Endometrial microvascular endothelial cells (primary cell): ENCODE measurements at regions not wholly inside any gene's neighbourhood (a gene's known extent, or its start where the extent isn't known, plus 50 kb on each side); places are given as distances from the start of the nearest gene placed in this dataset.

Experiments used
- in situ Hi-C: cut with HindIII; loops from 2 replicates; pipeline ENCODE4 v1.10.0; 2017; ENCODE audit warnings: low sequenced_read_pairs, low pct_unique_long_range_greater_than_20kb; ENCODE audit errors: inconsistent ontology term

GRCh38 chr7:18225067-18225466 is 197.4 kb upstream of the PRPS1L1 start:
- in situ Hi-C loops = no loop called here

- in situ Hi-C loops = no loop called here
Observed at GRCh38 chr7:18226598-18226997, 199.0 kb upstream of the PRPS1L1 start.

GRCh38 chr7:18228686-18229085 is 201.0 kb upstream of the PRPS1L1 start:
- in situ Hi-C loops = no loop called here

- in situ Hi-C loops = no loop called here
Observed at GRCh38 chr7:18230271-18230670, 202.6 kb upstream of the PRPS1L1 start.

GRCh38 chr7:18231854-18232253 is 204.2 kb upstream of the PRPS1L1 start:
- in situ Hi-C loops = no loop called here

- in situ Hi-C loops = no loop called here
Observed at GRCh38 chr7:18234519-18234918, 206.9 kb upstream of the PRPS1L1 start.

GRCh38 chr7:18235819-18236218 is 208.2 kb upstream of the PRPS1L1 start:
- in situ Hi-C loops = no loop called here

- in situ Hi-C loops = no loop called here
Observed at GRCh38 chr7:18239212-18239611, 211.6 kb upstream of the PRPS1L1 start.

GRCh38 chr7:18241543-18242231 is 214.0 kb upstream of the PRPS1L1 start:
- in situ Hi-C loops = no loop called here

- in situ Hi-C loops = no loop called here
Observed at GRCh38 chr7:18243731-18244130, 216.1 kb upstream of the PRPS1L1 start.

GRCh38 chr7:18250133-18250532 is 222.5 kb upstream of the PRPS1L1 start:
- in situ Hi-C loops = no loop called here

GRCh38 chr7:18257711-18258110 is 230.1 kb upstream of the PRPS1L1 start:
- in situ Hi-C loops = no loop called here

GRCh38 chr7:18262058-18262457 is 233.5 kb upstream of the HDAC9 start:
- in situ Hi-C loops = no loop called here

GRCh38 chr7:18265611-18266281 is 229.8 kb upstream of the HDAC9 start:
- in situ Hi-C loops = no loop called here

GRCh38 chr7:18268571-18268970 is 227.0 kb upstream of the HDAC9 start:
- in situ Hi-C loops = no loop called here

- in situ Hi-C loops = no loop called here
Observed at GRCh38 chr7:18276380-18276779, 219.2 kb upstream of the HDAC9 start.

- in situ Hi-C loops = no loop called here
Observed at GRCh38 chr7:18278316-18278715, 217.2 kb upstream of the HDAC9 start.

GRCh38 chr7:18283045-18283444 is 212.5 kb upstream of the HDAC9 start:
- in situ Hi-C loops = no loop called here

GRCh38 chr7:18287482-18287881 is 208.1 kb upstream of the HDAC9 start:
- in situ Hi-C loops = no loop called here

GRCh38 chr7:18288322-18289037 is 207.1 kb upstream of the HDAC9 start:
- in situ Hi-C loops = no loop called here
